ENCODE measurements at regions not wholly inside any gene's neighbourhood (a gene's known extent, or its start where the extent isn't known, plus 50 kb on each side); places are given as distances from the start of the nearest gene placed in this dataset.
"Not testable (repeated sequence)": the region's sequence is repeated elsewhere in the genome, so short reads cannot be mapped to it uniquely, and the experiment has no call there.

- no peak for DNase-seq (ENCODE audit: low spot score)
These were observed 290.3 kb upstream of the VWC2 start for GRCh38 chr7:49483142-49483541.

- no peak for DNase-seq (ENCODE audit: low spot score)
These were observed 286.2 kb upstream of the VWC2 start for GRCh38 chr7:49486974-49487829.

GRCh38 chr7:49487830-49488140 is 285.7 kb upstream of the VWC2 start:
- DNase-seq (ENCODE audit: low spot score) = no peak

- no peak for DNase-seq (ENCODE audit: low spot score)
These were observed 284.9 kb upstream of the VWC2 start for GRCh38 chr7:49488573-49488972.

- no peak for DNase-seq (ENCODE audit: low spot score)
These were observed 276.0 kb upstream of the VWC2 start for GRCh38 chr7:49497471-49497870.

- no peak for DNase-seq (ENCODE audit: low spot score)
These were observed 272.7 kb upstream of the VWC2 start for GRCh38 chr7:49500741-49501140.

GRCh38 chr7:49507206-49507605 is 266.2 kb upstream of the VWC2 start:
- not testable (repeated sequence) for DNase-seq (ENCODE audit: low spot score)

- no peak for DNase-seq (ENCODE audit: low spot score)
These were observed 259.5 kb upstream of the VWC2 start for GRCh38 chr7:49513911-49514310.

GRCh38 chr7:49520951-49521350 is 252.5 kb upstream of the VWC2 start:
- DNase-seq (ENCODE audit: low spot score) = no peak

- no peak for DNase-seq (ENCODE audit: low spot score)
These were observed 251.3 kb upstream of the VWC2 start for GRCh38 chr7:49522111-49522510.

- DNase-seq (ENCODE audit: low spot score) = no peak
These were observed 249.6 kb upstream of the VWC2 start for GRCh38 chr7:49523870-49524269.

GRCh38 chr7:49527182-49527581 is 246.3 kb upstream of the VWC2 start:
- DNase-seq (ENCODE audit: low spot score) = no peak

GRCh38 chr7:49530481-49530880 is 243.0 kb upstream of the VWC2 start:
- DNase-seq (ENCODE audit: low spot score) = no peak

- no peak for DNase-seq (ENCODE audit: low spot score)
These were observed 209.6 kb upstream of the VWC2 start for GRCh38 chr7:49563693-49564378.

GRCh38 chr7:49564379-49564714 is 209.1 kb upstream of the VWC2 start:
- no peak for DNase-seq (ENCODE audit: low spot score)

GRCh38 chr7:49577576-49577975 is 195.9 kb upstream of the VWC2 start:
- DNase-seq (ENCODE audit: low spot score) = no peak

GRCh38 chr7:49579408-49579807 is 194.0 kb upstream of the VWC2 start:
- DNase-seq (ENCODE audit: low spot score) = no peak

GRCh38 chr7:49580000-49580399 is 193.4 kb upstream of the VWC2 start:
- DNase-seq (ENCODE audit: low spot score) = no peak

GRCh38 chr7:49580761-49581160 is 192.7 kb upstream of the VWC2 start:
- DNase-seq (ENCODE audit: low spot score) = no peak

GRCh38 chr7:49583440-49583839 is 190.0 kb upstream of the VWC2 start:
- DNase-seq (ENCODE audit: low spot score) = no peak

GRCh38 chr7:49596701-49597491 is 176.5 kb upstream of the VWC2 start:
- DNase-seq (ENCODE audit: low spot score) = no peak

GRCh38 chr7:49597805-49598204 is 175.6 kb upstream of the VWC2 start:
- DNase-seq (ENCODE audit: low spot score) = no peak

GRCh38 chr7:49611951-49612350 is 161.5 kb upstream of the VWC2 start:
- DNase-seq (ENCODE audit: low spot score) = no peak

All from hematopoietic multipotent progenitor cell treated with erythropoietin and hydrocortisone succinate and interleukin-3 and kit ligand, for 15 days (in vitro differentiated cells).